ENCODE measurements at regions not wholly inside any gene's neighbourhood (a gene's known extent, or its start where the extent isn't known, plus 50 kb on each side); places are given as distances from the start of the nearest gene placed in this dataset.

DNA sequence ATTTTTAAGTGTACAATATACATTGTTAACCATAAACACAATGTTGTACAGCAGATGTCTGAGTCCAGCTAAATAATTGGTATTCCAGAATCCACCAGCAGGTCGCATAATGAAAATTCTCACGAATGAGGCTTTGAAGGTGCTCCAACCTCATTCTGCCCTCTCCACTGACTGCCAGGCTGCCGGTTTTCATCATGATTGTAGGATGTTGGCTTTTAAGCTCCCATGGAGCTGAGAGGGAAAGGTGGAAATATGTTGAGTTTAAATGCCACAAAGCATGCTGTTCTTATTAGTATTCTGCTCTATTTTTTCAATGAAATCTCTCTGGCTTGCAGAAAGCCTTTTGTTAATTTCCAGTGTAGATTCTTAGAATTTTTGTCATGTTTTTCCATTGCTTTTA lies 337.2 kb upstream of the DDI1 start (continued):
- TF ChIP-seq, protein P1, sequence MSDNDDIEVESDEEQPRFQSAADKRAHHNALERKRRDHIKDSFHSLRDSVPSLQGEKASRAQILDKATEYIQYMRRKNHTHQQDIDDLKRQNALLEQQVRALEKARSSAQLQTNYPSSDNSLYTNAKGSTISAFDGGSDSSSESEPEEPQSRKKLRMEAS (IDR thresholded peaks at IDR 0.05), result no peak
- TF ChIP-seq HNF4A (conservative IDR thresholded peaks at IDR 0.05) (no peak), SP1 (IDR thresholded peaks at IDR 0.05) (no peak)

DNA sequence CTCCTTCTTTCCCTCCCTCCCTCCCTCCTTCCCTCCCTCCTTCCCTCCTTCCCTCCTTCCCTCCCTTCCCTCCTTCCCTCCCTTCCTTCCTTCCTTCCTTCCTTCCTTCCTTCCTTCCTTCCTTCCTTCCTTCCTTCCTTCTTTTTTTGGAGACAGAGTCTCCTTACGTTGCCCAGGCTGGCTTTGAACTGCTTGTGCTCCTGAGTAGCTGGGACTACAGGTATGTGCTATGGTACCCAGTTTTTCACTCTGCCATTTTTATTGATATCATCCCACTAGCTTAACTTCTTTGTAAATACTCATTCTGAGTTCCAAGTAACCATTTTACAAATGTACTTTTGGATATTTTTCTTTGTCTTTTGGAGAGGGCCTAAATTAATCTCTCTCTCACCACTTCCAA lies 336.8 kb upstream of the DDI1 start:
- Histone ChIP-seq H3K9me3 (ENCODE audit: control insufficient read depth in 4 of 4, low read length in 3 of 4) (no peaks in the 10 kb centered on the region), H3K27ac (ENCODE audit: low read depth in 1 of 2, low read length in 2 of 2) (no peak overlapping the region)

GRCh38 chr11:103700622-103701021 lies 335.8 kb upstream of the DDI1 start:
- TF ChIP-seq NR2F2 (IDR thresholded peaks at IDR 0.05), result no peak
- no peak for TF ChIP-seq FOXA1 (IDR thresholded peaks at IDR 0.05)
- TF ChIP-seq, protein P1 (IDR thresholded peaks at IDR 0.05), result no peak
- TF ChIP-seq YY1 (IDR thresholded peaks at IDR 0.05), result no peak
- no peak for TF ChIP-seq RXRA (IDR thresholded peaks at IDR 0.05)
- no peak for TF ChIP-seq EGR1 (IDR thresholded peaks at IDR 0.05; ENCODE audit: low read depth in 2 of 2)
- TF ChIP-seq, protein P2, sequence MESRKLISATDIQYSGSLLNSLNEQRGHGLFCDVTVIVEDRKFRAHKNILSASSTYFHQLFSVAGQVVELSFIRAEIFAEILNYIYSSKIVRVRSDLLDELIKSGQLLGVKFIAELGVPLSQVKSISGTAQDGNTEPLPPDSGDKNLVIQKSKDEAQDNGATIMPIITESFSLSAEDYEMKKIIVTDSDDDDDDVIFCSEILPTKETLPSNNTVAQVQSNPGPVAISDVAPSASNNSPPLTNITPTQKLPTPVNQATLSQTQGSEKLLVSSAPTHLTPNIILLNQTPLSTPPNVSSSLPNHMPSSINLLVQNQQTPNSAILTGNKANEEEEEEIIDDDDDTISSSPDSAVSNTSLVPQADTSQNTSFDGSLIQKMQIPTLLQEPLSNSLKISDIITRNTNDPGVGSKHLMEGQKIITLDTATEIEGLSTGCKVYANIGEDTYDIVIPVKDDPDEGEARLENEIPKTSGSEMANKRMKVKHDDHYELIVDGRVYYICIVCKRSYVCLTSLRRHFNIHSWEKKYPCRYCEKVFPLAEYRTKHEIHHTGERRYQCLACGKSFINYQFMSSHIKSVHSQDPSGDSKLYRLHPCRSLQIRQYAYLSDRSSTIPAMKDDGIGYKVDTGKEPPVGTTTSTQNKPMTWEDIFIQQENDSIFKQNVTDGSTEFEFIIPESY (IDR thresholded peaks at IDR 0.05), result no peak
- no peak for TF ChIP-seq HNF4A (conservative IDR thresholded peaks at IDR 0.05)
- TF ChIP-seq RAD21 (IDR thresholded peaks at IDR 0.05), result no peak
- TF ChIP-seq HNF4G (IDR thresholded peaks at IDR 0.05), result no peak
- no peak for TF ChIP-seq JUND (IDR thresholded peaks at IDR 0.05)
- TF ChIP-seq REST (IDR thresholded peaks at IDR 0.05), result no peak
- no peak for TF ChIP-seq CTCF (IDR thresholded peaks at IDR 0.05; ENCODE audit: low read depth, low read length, missing input control)
- TF ChIP-seq ATF3 (IDR thresholded peaks at IDR 0.05), result no peak
- TF ChIP-seq FOXA2 (IDR thresholded peaks at IDR 0.05), result no peak
- Histone ChIP-seq H3K9me3 (ENCODE audit: control insufficient read depth in 4 of 4, low read length in 3 of 4) (no peaks in the 10 kb centered on the region), H3K27me3 (ENCODE audit: control insufficient read depth in 4 of 4, insufficient read depth in 4 of 4, low read length in 3 of 4) (no peaks in the 10 kb centered on the region), H3K4me3 (ENCODE audit: low read depth in 1 of 3, low read length in 3 of 3) (no peak overlapping the region), H3K27ac (ENCODE audit: low read depth in 1 of 2, low read length in 2 of 2) (no peak overlapping the region), H3K4me1 (ENCODE audit: control insufficient read depth in 4 of 4, insufficient read depth in 4 of 4, low read length in 3 of 4) (no peaks in the 10 kb centered on the region), H3K9ac (ENCODE audit: low read depth in 1 of 2, low read length in 2 of 2) (no peak overlapping the region), H3K36me3 (ENCODE audit: control insufficient read depth in 4 of 4, insufficient read depth in 3 of 4, low read depth in 1 of 4, low read length in 3 of 4) (no peaks in the 10 kb centered on the region)
- 28% methylated on average over 1 of the region's 1 CpG for WGBS
- DNase-seq (ENCODE audit: low spot score), result no peak

More for the DNA sequence above, 336.8 kb upstream of the DDI1 start:
- DNase-seq (ENCODE audit: low spot score), result no peak
- no peak for TF ChIP-seq NR2F2 (IDR thresholded peaks at IDR 0.05)
- H3K36me3 ChIP-seq (ENCODE audit: control insufficient read depth in 4 of 4, insufficient read depth in 3 of 4, low read depth in 1 of 4, low read length in 3 of 4), result no peaks in the 10 kb centered on the region
- no peak overlapping the region for H3K4me3 ChIP-seq (ENCODE audit: low read depth in 1 of 3, low read length in 3 of 3)
- no peaks in the 10 kb centered on the region for H3K4me1 ChIP-seq (ENCODE audit: control insufficient read depth in 4 of 4, insufficient read depth in 4 of 4, low read length in 3 of 4)
- H3K27me3 ChIP-seq (ENCODE audit: control insufficient read depth in 4 of 4, insufficient read depth in 4 of 4, low read length in 3 of 4), result no peaks in the 10 kb centered on the region
- no peak overlapping the region for H3K9ac ChIP-seq (ENCODE audit: low read depth in 1 of 2, low read length in 2 of 2)
- WGBS, result 72% methylated on average over 1 of the region's 1 CpG

Data from liver (tissue), 8 donors.